Right atrium auricular region (tissue), 2 donors: ENCODE measurements at regions not wholly inside any gene's neighbourhood (a gene's known extent, or its start where the extent isn't known, plus 50 kb on each side); places are given as distances from the start of the nearest gene placed in this dataset.

Experiments
- DNase-seq: peaks from one replicate; pipeline ENCODE4 v3.0.0-alpha.2; 2019; ENCODE audit warnings: low spot score
- H3K27ac ChIP-seq, 2 donors: fragments of 200-600 bp; sonication (generic); 1 replicate in 1 of 2; 2 replicates in 1 of 2; pipeline ENCODE4 v1.5.1; 2016 to 2019
- H3K27me3 ChIP-seq, 2 donors: fragments of 200-600 bp; sonication (generic); one replicate each; pipeline versions ENCODE4 v1.5.1 to v1.6.0; 2017 to 2019
- H3K36me3 ChIP-seq: fragments of 200-600 bp; sonication (generic); one replicate; pipeline ENCODE4 v1.5.1; 2016
- H3K4me1 ChIP-seq, 2 donors: fragments of 200-600 bp; sonication (generic); one replicate each; pipeline versions ENCODE4 v1.5.1 to v1.6.0; 2017 to 2019
- H3K4me3 ChIP-seq, 2 donors: fragments of 200-600 bp; sonication (generic); 1 replicate in 1 of 2; 2 replicates in 1 of 2; pipeline ENCODE4 v1.5.1; 2017 to 2019; ENCODE audit warnings: mild to moderate bottlenecking in 1 of 2, moderate library complexity in 1 of 2
- H3K9me3 ChIP-seq, 2 donors: fragments of 200-600 bp; sonication (generic); one replicate each; pipeline ENCODE4 v1.5.1; 2019
- TF ChIP-seq, protein P1 (sequence below), 2 donors: fragments of 200-600 bp; sonication (generic); IDR thresholded peaks; one replicate each; pipeline ENCODE4 v1.5.1; 2019; ENCODE audit warnings: antibody characterized with exemption in 2 of 2

DNA sequence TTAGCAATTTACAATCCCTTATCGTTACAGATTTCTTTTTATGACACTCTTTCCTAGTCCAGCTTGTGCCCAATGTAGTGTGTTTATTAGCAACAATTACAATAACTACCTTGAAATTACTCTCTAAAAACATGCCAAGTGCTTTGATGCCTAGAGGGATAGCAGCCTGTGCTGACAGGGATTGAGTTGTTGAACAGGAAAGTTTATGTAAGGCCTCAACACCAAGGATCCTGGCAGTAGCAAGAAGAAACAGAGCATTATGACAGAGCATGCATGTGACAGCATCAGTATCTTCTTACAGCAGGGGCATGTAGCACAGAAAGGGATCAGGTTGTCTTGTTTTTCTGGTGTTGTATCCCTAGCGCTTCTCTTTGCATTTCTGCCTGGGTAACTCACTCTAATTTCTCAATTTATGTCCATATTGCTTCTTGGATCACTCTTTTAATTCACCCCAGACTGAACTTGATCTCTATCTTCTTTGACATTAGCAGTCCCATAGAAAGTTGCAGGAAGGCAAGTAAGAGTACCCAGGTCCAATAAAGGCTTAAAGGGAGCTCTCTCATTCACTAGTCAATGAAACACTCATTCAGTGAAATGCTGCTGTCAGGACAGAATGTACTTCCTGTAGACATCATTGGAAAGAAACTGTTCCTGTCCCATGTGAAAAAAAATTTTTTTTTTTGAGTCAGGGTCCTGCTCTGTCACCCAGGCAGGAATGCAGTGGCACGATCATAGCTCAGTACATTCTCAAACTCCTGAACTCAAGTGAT lies 220.0 kb upstream of the GRIP1 start:
- Histone ChIP-seq H3K4me1 (peaks cover 0 to 9% of the 10 kb centered on the region in 2 donors), H3K4me3 (no peak overlapping the region), H3K9me3 (no peaks in the 10 kb centered on the region), H3K27me3 (no peaks in the 10 kb centered on the region), H3K36me3 (no peaks in the 10 kb centered on the region), H3K27ac (no peak overlapping the region)
- TF ChIP-seq, protein P1, sequence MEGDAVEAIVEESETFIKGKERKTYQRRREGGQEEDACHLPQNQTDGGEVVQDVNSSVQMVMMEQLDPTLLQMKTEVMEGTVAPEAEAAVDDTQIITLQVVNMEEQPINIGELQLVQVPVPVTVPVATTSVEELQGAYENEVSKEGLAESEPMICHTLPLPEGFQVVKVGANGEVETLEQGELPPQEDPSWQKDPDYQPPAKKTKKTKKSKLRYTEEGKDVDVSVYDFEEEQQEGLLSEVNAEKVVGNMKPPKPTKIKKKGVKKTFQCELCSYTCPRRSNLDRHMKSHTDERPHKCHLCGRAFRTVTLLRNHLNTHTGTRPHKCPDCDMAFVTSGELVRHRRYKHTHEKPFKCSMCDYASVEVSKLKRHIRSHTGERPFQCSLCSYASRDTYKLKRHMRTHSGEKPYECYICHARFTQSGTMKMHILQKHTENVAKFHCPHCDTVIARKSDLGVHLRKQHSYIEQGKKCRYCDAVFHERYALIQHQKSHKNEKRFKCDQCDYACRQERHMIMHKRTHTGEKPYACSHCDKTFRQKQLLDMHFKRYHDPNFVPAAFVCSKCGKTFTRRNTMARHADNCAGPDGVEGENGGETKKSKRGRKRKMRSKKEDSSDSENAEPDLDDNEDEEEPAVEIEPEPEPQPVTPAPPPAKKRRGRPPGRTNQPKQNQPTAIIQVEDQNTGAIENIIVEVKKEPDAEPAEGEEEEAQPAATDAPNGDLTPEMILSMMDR (IDR thresholded peaks at IDR 0.05), result no peak
- DNase-seq, result no peak

DNA sequence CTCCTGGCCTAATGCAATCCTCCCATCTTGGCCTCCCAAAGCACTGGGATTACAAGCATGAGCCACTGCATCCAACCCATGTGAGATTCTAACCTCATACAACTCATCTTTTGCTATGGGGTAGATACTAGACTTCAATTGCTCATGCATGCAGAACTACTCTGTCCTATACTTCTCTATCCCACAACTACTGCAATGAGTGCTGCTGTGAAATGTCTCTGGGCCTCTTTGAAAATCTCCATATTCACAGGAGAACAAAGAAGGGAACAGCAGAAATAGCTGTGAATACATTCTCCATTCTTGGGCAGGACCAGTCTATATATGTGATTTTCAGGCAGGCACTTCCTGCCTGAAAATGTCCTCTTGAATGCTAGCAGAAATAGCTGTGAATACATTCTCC lies 220.7 kb upstream of the GRIP1 start:
- TF ChIP-seq, protein P1 (IDR thresholded peaks at IDR 0.05), result no peak
- no peak overlapping the region for H3K27ac ChIP-seq
- DNase-seq, result no peak

DNA sequence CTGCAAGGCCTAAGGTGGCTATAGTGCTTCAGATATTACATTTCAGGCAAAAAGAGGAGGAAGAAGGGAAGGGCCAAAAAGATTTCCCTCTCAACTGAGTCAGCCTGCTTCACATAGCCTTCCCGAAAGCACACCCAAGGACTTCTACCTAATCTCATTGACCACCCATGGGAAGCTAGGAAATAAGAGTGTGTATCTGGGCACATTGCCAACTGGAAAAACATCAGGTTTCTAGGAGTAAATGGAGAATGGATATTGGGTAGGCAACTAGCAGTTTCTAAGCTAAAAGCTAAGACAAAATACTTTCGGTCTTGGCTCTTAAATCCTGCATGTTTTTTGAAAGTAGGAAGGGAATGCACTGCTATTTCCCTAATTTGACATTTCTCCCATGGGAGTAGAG lies 221.7 kb upstream of the GRIP1 start:
- Histone ChIP-seq H3K4me3 (no peak overlapping the region), H3K4me1 (peaks cover 0 to 9% of the 10 kb centered on the region in 2 donors), H3K9me3 (no peaks in the 10 kb centered on the region), H3K27me3 (no peaks in the 10 kb centered on the region), H3K27ac (no peak overlapping the region), H3K36me3 (no peaks in the 10 kb centered on the region)
- DNase-seq, result no peak
- TF ChIP-seq, protein P1 (IDR thresholded peaks at IDR 0.05), result no peak

More for the DNA sequence above, 220.7 kb upstream of the GRIP1 start:
- Histone ChIP-seq H3K9me3 (no peaks in the 10 kb centered on the region), H3K4me3 (no peak overlapping the region), H3K27me3 (no peaks in the 10 kb centered on the region), H3K36me3 (no peaks in the 10 kb centered on the region), H3K4me1 (peaks cover 0 to 9% of the 10 kb centered on the region in 2 donors)

DNA sequence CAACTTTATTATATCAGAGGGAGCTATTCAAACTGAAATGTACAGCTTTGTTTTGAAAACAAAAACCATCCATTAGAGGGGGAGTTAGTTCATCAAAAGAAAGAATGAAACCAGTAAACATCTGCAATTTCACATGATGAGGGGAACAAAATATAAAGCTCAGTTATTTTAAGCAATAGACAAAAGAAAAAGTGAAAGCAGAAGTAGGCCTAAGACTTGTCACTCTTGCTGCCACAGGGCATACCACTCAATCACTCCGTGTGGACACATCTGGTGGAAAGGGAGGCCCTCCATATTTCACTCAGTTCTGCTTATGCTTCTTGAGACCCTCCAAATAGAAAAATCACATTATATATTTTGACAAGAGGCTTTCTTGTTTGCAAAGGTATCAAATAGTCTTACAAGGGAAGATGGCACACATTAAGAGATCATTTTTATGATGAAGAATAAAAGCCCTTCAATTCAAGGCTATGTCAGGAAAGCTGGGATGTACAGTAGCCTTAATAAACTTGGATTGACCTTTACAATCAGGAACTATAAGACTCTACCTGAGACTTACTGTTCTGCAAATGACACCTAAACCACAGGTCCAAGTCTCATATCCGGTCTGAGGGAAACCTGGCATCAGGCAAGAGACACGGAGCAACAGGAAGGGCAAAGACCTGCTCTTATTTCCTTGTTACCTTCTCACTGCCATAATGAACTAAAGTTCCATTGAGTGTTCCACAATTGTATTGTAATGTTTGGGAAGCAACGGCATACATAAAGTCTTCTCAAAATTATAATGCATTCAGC lies 222.5 kb upstream of the GRIP1 start:
- Histone ChIP-seq H3K27ac (no peak overlapping the region), H3K4me1 (peaks cover 0 to 9% of the 10 kb centered on the region in 2 donors), H3K9me3 (no peaks in the 10 kb centered on the region), H3K4me3 (no peak overlapping the region), H3K36me3 (no peaks in the 10 kb centered on the region), H3K27me3 (no peaks in the 10 kb centered on the region)
- TF ChIP-seq, protein P1 (IDR thresholded peaks at IDR 0.05), result no peak
- DNase-seq, result no peak

DNA sequence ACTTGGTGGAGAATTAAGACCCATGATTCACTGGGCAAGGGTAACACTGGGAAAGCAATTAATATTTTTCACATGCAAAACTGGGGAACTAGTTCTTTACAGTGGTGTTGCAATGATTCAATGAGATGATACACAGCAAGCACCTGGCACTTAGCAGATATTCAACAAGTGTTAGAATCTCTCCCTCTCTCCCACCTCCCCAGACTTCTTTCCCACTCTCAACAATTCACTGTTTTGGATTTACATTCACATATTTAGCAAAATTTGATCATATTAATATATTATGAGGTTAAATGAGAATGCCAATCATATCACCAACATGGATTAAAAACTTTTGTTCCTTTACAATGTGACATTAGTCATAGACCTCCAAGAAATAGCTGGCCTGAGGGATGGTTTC lies 223.1 kb upstream of the GRIP1 start:
- H3K4me1 ChIP-seq, result peaks cover 0 to 9% of the 10 kb centered on the region in 2 donors
- TF ChIP-seq, protein P1 (IDR thresholded peaks at IDR 0.05), result no peak
- no peak for DNase-seq
- no peak overlapping the region for H3K4me3 ChIP-seq
- H3K27ac ChIP-seq, result no peak overlapping the region
- H3K36me3 ChIP-seq, result no peaks in the 10 kb centered on the region
- no peaks in the 10 kb centered on the region for H3K9me3 ChIP-seq
- H3K27me3 ChIP-seq, result no peaks in the 10 kb centered on the region
